B cell (primary cell): ENCODE measurements at regions not wholly inside any gene's neighbourhood (a gene's known extent, or its start where the extent isn't known, plus 50 kb on each side); places are given as distances from the start of the nearest gene placed in this dataset.

Experiments
- ATAC-seq: fragments of 200-7000 bp; cut with Tn5 transposase; one replicate; pipeline ENCODE4 v1.10.0; 2021; ENCODE audit warnings: low read depth, mild to moderate bottlenecking, moderate number of reproducible peaks, moderate library complexity
- CTCF ChIA-PET: fragments of 350-600 bp; sonication (Branson Sonifier 250); formaldehyde crosslinking; loops from one replicate; lab custom pipeline; 2021; ENCODE audit warnings: antibody characterized with exemption, inconsistent platforms; lab: Charles Lee
- POLR2A ChIA-PET: fragments of 350-600 bp; sonication (Branson Sonifier 250); formaldehyde crosslinking; loops from one replicate; lab custom pipeline; 2021; ENCODE audit warnings: antibody characterized with exemption; lab: Charles Lee
- DNase-seq: peaks from one replicate; pipeline ENCODE4 v3.0.0; 2013
- H2AFZ ChIP-seq: 2 replicates; pipeline ENCODE4 v1.6.1; 2012; ENCODE audit warnings: mild to moderate bottlenecking, low read depth, low read length; ENCODE audit not compliant: insufficient read depth, poor library complexity, severe bottlenecking
- H3K27ac ChIP-seq, 2 donors: 1 replicate in 1 of 2; 2 replicates in 1 of 2; pipeline ENCODE4 v1.5.1; 2012 to 2013; ENCODE audit warnings: low read length in 2 of 2, mild to moderate bottlenecking in 2 of 2, moderate library complexity in 1 of 2
- H3K27me3 ChIP-seq, 4 experiments: fragments of 200-600 bp in 1 of 4; sonication (generic) in 1 of 4; replicated peaks in 1 of 4; 1 replicate in 2 of 4; 2 replicates in 2 of 4; pipeline versions ENCODE4 v1.6.1 to v1.7.0; 2013 to 2016; ENCODE audit warnings: low read length in 3 of 4, mild to moderate bottlenecking in 2 of 4, mixed read lengths in 1 of 4, moderate library complexity in 1 of 4; ENCODE audit not compliant: insufficient read depth in 4 of 4, control insufficient read depth in 3 of 4; ENCODE audit errors: control extremely low read depth in 1 of 4
- H3K36me3 ChIP-seq, 2 experiments: replicated peaks in 1 of 2; 1 replicate in 1 of 2; 2 replicates in 1 of 2; pipeline versions ENCODE4 v1.6.1 to v1.7.1; 2013; ENCODE audit warnings: low read length in 1 of 2; ENCODE audit not compliant: insufficient read depth in 2 of 2, control insufficient read depth in 1 of 2; ENCODE audit errors: control extremely low read depth in 1 of 2, extremely low read depth in 1 of 2
- H3K4me1 ChIP-seq, 2 donors: fragments of 200-600 bp in 1 of 2; sonication (generic) in 1 of 2; 1 replicate in 1 of 2; 2 replicates in 1 of 2; pipeline versions ENCODE4 v1.5.1 to v1.6.1; 2013 to 2017; ENCODE audit warnings: low read length in 2 of 2; ENCODE audit not compliant: control insufficient read depth in 2 of 2, insufficient read depth in 2 of 2
- H3K4me2 ChIP-seq: replicated peaks from 2 replicates; pipeline ENCODE3; 2012; ENCODE audit warnings: mild to moderate bottlenecking, low read depth, low read length; ENCODE audit not compliant: poor library complexity, severe bottlenecking
- H3K4me3 ChIP-seq, 5 experiments: fragments of 200-600 bp in 1 of 5; sonication (generic) in 1 of 5; 1 replicate in 3 of 5; 2 replicates in 2 of 5; pipeline versions ENCODE4 v1.5.1 to v1.7.0; 2011 to 2016; ENCODE audit warnings: low read length in 4 of 5, mild to moderate bottlenecking in 4 of 5, low read depth in 2 of 5, control low read depth in 1 of 5, moderate library complexity in 1 of 5; ENCODE audit not compliant: insufficient read depth in 1 of 5; ENCODE audit errors: control extremely low read depth in 1 of 5, extremely low read depth in 1 of 5
- H3K79me2 ChIP-seq: fragments of 200-600 bp; sonication (generic); one replicate; pipeline ENCODE4 v1.6.0; 2016; ENCODE audit warnings: low read length; ENCODE audit not compliant: control insufficient read depth, insufficient read depth
- H3K9ac ChIP-seq: fragments of 200-600 bp; sonication (generic); 2 replicates; pipeline ENCODE4 v1.6.1; 2017; ENCODE audit warnings: mild to moderate bottlenecking, low read length, moderate library complexity
- H3K9me3 ChIP-seq, 3 donors: one replicate each; pipeline versions ENCODE4 v1.6.1 to v1.7.1; 2013; ENCODE audit warnings: low read length in 2 of 3; ENCODE audit not compliant: control insufficient read depth in 2 of 3, insufficient read depth in 1 of 3; ENCODE audit errors: control extremely low read depth in 1 of 3
- H4K20me1 ChIP-seq: 2 replicates; pipeline ENCODE4 v1.6.0; 2012; ENCODE audit warnings: mild to moderate bottlenecking, low read length; ENCODE audit not compliant: insufficient read depth, control insufficient read depth, poor library complexity, severe bottlenecking
- H3K27ac Mint-ChIP-seq: one replicate; pipeline ENCODE4 v1.8.0; 2021; ENCODE audit warnings: mixed read lengths
- H3K27me3 Mint-ChIP-seq: one replicate; pipeline ENCODE4 v1.8.0; 2021; ENCODE audit warnings: mixed read lengths
- H3K4me1 Mint-ChIP-seq: one replicate; pipeline ENCODE4 v1.8.0; 2021; ENCODE audit warnings: mixed read lengths
- H3K4me3 Mint-ChIP-seq: one replicate; pipeline ENCODE4 v1.8.0; 2021; ENCODE audit warnings: mixed read lengths
- H3K9me3 Mint-ChIP-seq: one replicate; pipeline ENCODE4 v1.8.0; 2022; ENCODE audit warnings: mixed read lengths; ENCODE audit not compliant: insufficient read depth
- CTCF ChIP-seq: fragments of 200-600 bp; IDR thresholded peaks from one replicate; pipeline ENCODE4 v1.8.0; 2022; ENCODE audit warnings: antibody characterized with exemption, mild to moderate bottlenecking
- EZH2 ChIP-seq: IDR thresholded peaks from 2 replicates; pipeline ENCODE4 v1.6.1; 2012; ENCODE audit warnings: borderline replicate concordance, low read depth, mild to moderate bottlenecking, moderate library complexity, low read length; ENCODE audit not compliant: insufficient read depth, poor library complexity, severe bottlenecking
- WGBS: methylation state at CpG from one replicate; pipeline ENCODE4 v1.1.5; 2013; ENCODE audit warnings: missing lambda C conversion rate; ENCODE audit not compliant: insufficient coverage; 5-methylcytosine and 5-hydroxymethylcytosine counted together
- intact Hi-C: fragments of 100-400 bp; cut with micrococcal nuclease; formaldehyde crosslinking; loops from one replicate; pipeline ENCODE4 v1.10.0; 2022

GRCh38 chr6:868201-868600, 175.3 kb upstream of the EXOC2 start:
- no peaks in the 10 kb centered on the region for H3K4me1 ChIP-seq
- no peaks in the 10 kb centered on the region for H3K4me1 Mint-ChIP-seq
- intact Hi-C loops = no loop called here
- H3K27ac Mint-ChIP-seq = no peak overlapping the region
- H3K4me2 ChIP-seq = no peak overlapping the region
- H3K4me3 Mint-ChIP-seq = no peak overlapping the region
- no peaks in the 10 kb centered on the region for H3K79me2 ChIP-seq
- no peaks in the 10 kb centered on the region for H3K9me3 Mint-ChIP-seq
- POLR2A ChIA-PET = no interaction called here
- ATAC-seq (no peak), DNase-seq (no peak)
- no peak overlapping the region for H3K27ac ChIP-seq
- no peak overlapping the region for H3K9ac ChIP-seq
- TF ChIP-seq CTCF = no peak
- TF ChIP-seq EZH2 = no peak
- no peak overlapping the region for H3K4me3 ChIP-seq
- CTCF ChIA-PET = no interaction called here
- no peak overlapping the region for H2AFZ ChIP-seq
- H3K27me3 Mint-ChIP-seq = peaks cover 19% of the 10 kb centered on the region
- no peaks in the 10 kb centered on the region for H4K20me1 ChIP-seq
- H3K9me3 ChIP-seq = peaks cover 0 to 8% (median 2%) of the 10 kb centered on the region in 3 donors
- H3K27me3 ChIP-seq = peaks cover 0 to 11% (median 2%) of the 10 kb centered on the region in 4 experiments
- H3K36me3 ChIP-seq = no peaks in the 10 kb centered on the region
- 91% methylated on average over 5 of the region's 8 CpGs for WGBS

- Histone ChIP-seq H3K9ac (no peak overlapping the region), H3K4me2 (no peak overlapping the region), H3K4me1 (no peaks in the 10 kb centered on the region), H3K36me3 (no peaks in the 10 kb centered on the region), H3K27me3 (peaks cover 0 to 13% (median 2%) of the 10 kb centered on the region in 4 experiments), H3K4me3 (no peak overlapping the region), H2AFZ (no peak overlapping the region), H4K20me1 (no peaks in the 10 kb centered on the region), H3K27ac (no peak overlapping the region), H3K9me3 (peaks cover 0 to 8% (median 2%) of the 10 kb centered on the region in 3 donors), H3K79me2 (no peaks in the 10 kb centered on the region)
- Mint-ChIP-seq H3K27me3 (peaks cover 15% of the 10 kb centered on the region), H3K4me1 (no peaks in the 10 kb centered on the region), H3K27ac (no peak overlapping the region), H3K9me3 (no peaks in the 10 kb centered on the region), H3K4me3 (no peak overlapping the region)
- ChIA-PET CTCF (no interaction called here), POLR2A (no interaction called here)
- no peak for TF ChIP-seq EZH2
- TF ChIP-seq CTCF = no peak
- DNase-seq = no peak
- no peak for ATAC-seq
- WGBS = 97% methylated on average over 4 of the region's 6 CpGs
- intact Hi-C loops = no loop called here
Measured at GRCh38 chr6:867378-867777, 174.4 kb upstream of the EXOC2 start.
